WTC11 (cell line): ENCODE measurements at regions not wholly inside any gene's neighbourhood (a gene's known extent, or its start where the extent isn't known, plus 50 kb on each side); places are given as distances from the start of the nearest gene placed in this dataset.

ENCODE experiments used
- ATAC-seq: fragments of 200-7000 bp; cut with Tn5 transposase; 2 replicates; pipeline ENCODE4 v1.10.0; 2021; ENCODE audit warnings: mild to moderate bottlenecking, moderate library complexity
- CTCF ChIA-PET: fragments of 300-600 bp; sonication (Branson Sonifier 250); formaldehyde crosslinking; loops from one replicate; lab custom pipeline; 2021; ENCODE audit warnings: antibody characterized with exemption; lab: Charles Lee
- POLR2A ChIA-PET: fragments of 350-600 bp; sonication (Branson Sonifier 250); formaldehyde crosslinking; loops from one replicate; lab custom pipeline; 2021; ENCODE audit warnings: antibody characterized with exemption; lab: Charles Lee
- DNase-seq: peaks from one replicate; pipeline ENCODE4 v3.0.0; 2021; ENCODE audit warnings: low spot score
- H3K27ac Mint-ChIP-seq: 2 replicates; pipeline ENCODE4 v1.8.0; 2021; ENCODE audit warnings: mixed read lengths
- H3K27me3 Mint-ChIP-seq: 2 replicates; pipeline ENCODE4 v1.8.0; 2021; ENCODE audit warnings: low read depth, mild to moderate bottlenecking, moderate library complexity, mixed read lengths
- H3K36me3 Mint-ChIP-seq: 2 replicates; pipeline ENCODE4 v1.8.0; 2021; ENCODE audit warnings: mixed read lengths
- H3K4me1 Mint-ChIP-seq: 2 replicates; pipeline ENCODE4 v1.8.0; 2022; ENCODE audit warnings: mixed read lengths
- H3K4me3 Mint-ChIP-seq: 2 replicates; pipeline ENCODE4 v1.8.0; 2021; ENCODE audit warnings: mild to moderate bottlenecking, moderate library complexity, mixed read lengths
- H3K9me3 Mint-ChIP-seq: 2 replicates; pipeline ENCODE4 v1.8.0; 2021; ENCODE audit warnings: mixed read lengths
- FOXK1 ChIP-seq: sonication (generic); formaldehyde crosslinking; IDR thresholded peaks from 2 replicates; pipeline ENCODE4 v1.8.0; 2022; ENCODE audit warnings: mild to moderate bottlenecking, moderate library complexity, missing genetic modification reagents
- HMGA2 ChIP-seq: fragments of 250-450 bp; sonication (Bioruptor Pico); IDR thresholded peaks from 2 replicates; pipeline ENCODE4 v1.4.0; 2021; ENCODE audit warnings: mild to moderate bottlenecking, moderate library complexity
- JAZF1 ChIP-seq: fragments of 250-450 bp; sonication (Bioruptor Pico); IDR thresholded peaks from 2 replicates; pipeline ENCODE4 v1.9.0; 2021; ENCODE audit warnings: moderate library complexity, mild to moderate bottlenecking, inconsistent platforms
- JUN ChIP-seq: sonication (generic); formaldehyde crosslinking; IDR thresholded peaks from 2 replicates; pipeline ENCODE4 v1.8.0; 2023; ENCODE audit warnings: mild to moderate bottlenecking, missing genetic modification reagents
- KAT7 ChIP-seq: sonication (generic); formaldehyde crosslinking; IDR thresholded peaks from 2 replicates; pipeline ENCODE4 v1.8.1; 2023; ENCODE audit warnings: missing genetic modification reagents, mild to moderate bottlenecking, borderline replicate concordance
- MXD4 ChIP-seq: fragments of 250-450 bp; sonication (Bioruptor Pico); IDR thresholded peaks from 2 replicates; pipeline ENCODE4 v1.8.0; 2021; ENCODE audit warnings: mild to moderate bottlenecking, moderate library complexity, borderline replicate concordance
- NFATC4 ChIP-seq: fragments of 250-450 bp; sonication (Bioruptor Pico); IDR thresholded peaks from 2 replicates; pipeline ENCODE4 v1.9.0; 2021; ENCODE audit warnings: mild to moderate bottlenecking
- NFE2L1 ChIP-seq: sonication (generic); formaldehyde crosslinking; IDR thresholded peaks from 2 replicates; pipeline ENCODE4 v1.8.1; 2023; ENCODE audit warnings: missing genetic modification reagents
- NR2C2 ChIP-seq: sonication (generic); formaldehyde crosslinking; IDR thresholded peaks from 2 replicates; pipeline ENCODE4 v1.8.0; 2022; ENCODE audit warnings: mild to moderate bottlenecking, missing genetic modification reagents
- NR3C1 ChIP-seq: sonication (generic); formaldehyde crosslinking; conservative IDR thresholded peaks from 2 replicates; pipeline ENCODE4 v1.8.1; 2023; ENCODE audit warnings: low read depth, mild to moderate bottlenecking, missing genetic modification reagents
- SP1 ChIP-seq: sonication (generic); formaldehyde crosslinking; conservative IDR thresholded peaks from 2 replicates; pipeline ENCODE4 v1.8.1; 2022; ENCODE audit warnings: missing genetic modification reagents
- TEAD1 ChIP-seq: sonication (generic); formaldehyde crosslinking; IDR thresholded peaks from 2 replicates; pipeline ENCODE4 v1.8.0; 2022; ENCODE audit warnings: mild to moderate bottlenecking, missing genetic modification reagents
- TEAD4 ChIP-seq: sonication (generic); formaldehyde crosslinking; IDR thresholded peaks from 2 replicates; pipeline ENCODE4 v1.8.0; 2022; ENCODE audit warnings: mild to moderate bottlenecking, missing genetic modification reagents
- ZNF317 ChIP-seq: sonication (generic); formaldehyde crosslinking; IDR thresholded peaks from 2 replicates; pipeline ENCODE4 v1.8.1; 2023; ENCODE audit warnings: low read depth, mild to moderate bottlenecking, moderate library complexity, missing genetic modification reagents, borderline replicate concordance
- ZNF396 ChIP-seq: fragments of 250-450 bp; sonication (Bioruptor Pico); IDR thresholded peaks from 2 replicates; pipeline ENCODE4 v1.8.0; 2021; ENCODE audit warnings: mild to moderate bottlenecking, moderate library complexity, borderline replicate concordance
- ZNF416 ChIP-seq: fragments of 250-450 bp; sonication (Bioruptor Pico); IDR thresholded peaks from 2 replicates; pipeline ENCODE4 v1.9.0; 2021; ENCODE audit warnings: mild to moderate bottlenecking, inconsistent platforms
- ZNF423 ChIP-seq: fragments of 250-450 bp; sonication (Bioruptor Pico); IDR thresholded peaks from 2 replicates; pipeline ENCODE4 v2.1.2; 2022; ENCODE audit warnings: mild to moderate bottlenecking, moderate library complexity
- ZNF671 ChIP-seq: fragments of 250-450 bp; sonication (Bioruptor Pico); IDR thresholded peaks from 2 replicates; pipeline ENCODE4 v1.8.0; 2021; ENCODE audit warnings: mild to moderate bottlenecking
- TF ChIP-seq, protein P1 (sequence below): sonication (generic); formaldehyde crosslinking; IDR thresholded peaks from 2 replicates; pipeline ENCODE4 v1.8.1; 2023; ENCODE audit warnings: mild to moderate bottlenecking, missing genetic modification reagents, borderline replicate concordance
- TF ChIP-seq, protein P2 (sequence below): sonication (generic); formaldehyde crosslinking; IDR thresholded peaks from 2 replicates; pipeline ENCODE4 v1.8.1; 2022; ENCODE audit warnings: mild to moderate bottlenecking, moderate library complexity, missing genetic modification reagents
- TF ChIP-seq, protein P3 (sequence below): sonication (generic); formaldehyde crosslinking; IDR thresholded peaks from 2 replicates; pipeline ENCODE4 v1.8.0; 2022; ENCODE audit warnings: missing genetic modification reagents
- TF ChIP-seq, protein P4 (sequence below): fragments of 250-450 bp; sonication (Bioruptor Pico); IDR thresholded peaks from 2 replicates; pipeline ENCODE4 v1.8.0; 2021; ENCODE audit warnings: mild to moderate bottlenecking

GRCh38 chr15:31870328-31871165 is 159.8 kb upstream of the CHRNA7 start, which contains the start of gene OTUD7A:
OTUD7A (minus strand) TSS chr15:31870673.
- Mint-ChIP-seq H3K4me3 (peak within 1 kb of the TSS; percentile 78), H3K4me1 (peaks cover 18% of the 10 kb centered on the region), H3K9me3 (peaks cover 6% of the 10 kb centered on the region), H3K27ac (peak within 1 kb of the TSS; percentile 86), H3K27me3 (peaks cover 20% of the 10 kb centered on the region), H3K36me3 (no peaks in the 10 kb centered on the region)
- peak; percentile 82 for ATAC-seq
- TF ChIP-seq SP1 (CRISPR knock-in tag) (peak; percentile 66; the same call in 1 of the 2 replicates), NFATC4 (no peak), ZNF416 (CRISPR knock-in tag) (no peak), TEAD1 (no peak), ZNF423 (peak; percentile 62; the same call in 1 of the 2 replicates), KAT7 (no peak), JAZF1 (no peak), MXD4 (CRISPR knock-in tag) (no peak), NFE2L1 (no peak), FOXK1 (CRISPR knock-in tag) (no peak), JUN (CRISPR knock-in tag) (no peak), ZNF671 (CRISPR knock-in tag) (no peak), TEAD4 (CRISPR knock-in tag) (no peak)
- TF ChIP-seq, protein P1, sequence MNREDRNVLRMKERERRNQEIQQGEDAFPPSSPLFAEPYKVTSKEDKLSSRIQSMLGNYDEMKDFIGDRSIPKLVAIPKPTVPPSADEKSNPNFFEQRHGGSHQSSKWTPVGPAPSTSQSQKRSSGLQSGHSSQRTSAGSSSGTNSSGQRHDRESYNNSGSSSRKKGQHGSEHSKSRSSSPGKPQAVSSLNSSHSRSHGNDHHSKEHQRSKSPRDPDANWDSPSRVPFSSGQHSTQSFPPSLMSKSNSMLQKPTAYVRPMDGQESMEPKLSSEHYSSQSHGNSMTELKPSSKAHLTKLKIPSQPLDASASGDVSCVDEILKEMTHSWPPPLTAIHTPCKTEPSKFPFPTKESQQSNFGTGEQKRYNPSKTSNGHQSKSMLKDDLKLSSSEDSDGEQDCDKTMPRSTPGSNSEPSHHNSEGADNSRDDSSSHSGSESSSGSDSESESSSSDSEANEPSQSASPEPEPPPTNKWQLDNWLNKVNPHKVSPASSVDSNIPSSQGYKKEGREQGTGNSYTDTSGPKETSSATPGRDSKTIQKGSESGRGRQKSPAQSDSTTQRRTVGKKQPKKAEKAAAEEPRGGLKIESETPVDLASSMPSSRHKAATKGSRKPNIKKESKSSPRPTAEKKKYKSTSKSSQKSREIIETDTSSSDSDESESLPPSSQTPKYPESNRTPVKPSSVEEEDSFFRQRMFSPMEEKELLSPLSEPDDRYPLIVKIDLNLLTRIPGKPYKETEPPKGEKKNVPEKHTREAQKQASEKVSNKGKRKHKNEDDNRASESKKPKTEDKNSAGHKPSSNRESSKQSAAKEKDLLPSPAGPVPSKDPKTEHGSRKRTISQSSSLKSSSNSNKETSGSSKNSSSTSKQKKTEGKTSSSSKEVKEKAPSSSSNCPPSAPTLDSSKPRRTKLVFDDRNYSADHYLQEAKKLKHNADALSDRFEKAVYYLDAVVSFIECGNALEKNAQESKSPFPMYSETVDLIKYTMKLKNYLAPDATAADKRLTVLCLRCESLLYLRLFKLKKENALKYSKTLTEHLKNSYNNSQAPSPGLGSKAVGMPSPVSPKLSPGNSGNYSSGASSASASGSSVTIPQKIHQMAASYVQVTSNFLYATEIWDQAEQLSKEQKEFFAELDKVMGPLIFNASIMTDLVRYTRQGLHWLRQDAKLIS (CRISPR knock-in tag), result no peak
- TF ChIP-seq, protein P2, sequence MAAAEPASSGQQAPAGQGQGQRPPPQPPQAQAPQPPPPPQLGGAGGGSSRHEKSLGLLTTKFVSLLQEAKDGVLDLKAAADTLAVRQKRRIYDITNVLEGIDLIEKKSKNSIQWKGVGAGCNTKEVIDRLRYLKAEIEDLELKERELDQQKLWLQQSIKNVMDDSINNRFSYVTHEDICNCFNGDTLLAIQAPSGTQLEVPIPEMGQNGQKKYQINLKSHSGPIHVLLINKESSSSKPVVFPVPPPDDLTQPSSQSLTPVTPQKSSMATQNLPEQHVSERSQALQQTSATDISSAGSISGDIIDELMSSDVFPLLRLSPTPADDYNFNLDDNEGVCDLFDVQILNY (CRISPR knock-in tag), result 0 out of 2 replicates have a peak, but pooled peaks have one; percentile 53
- ChIA-PET CTCF (interaction anchor here (1.0 to 1.9 kb wide), 3 partner anchors 16 to 159 kb away, joined by 3 to 8 read pairs (median 5); no protein-coding TSS in a partner anchor), POLR2A (no interaction called here)
- peak; percentile 84 for DNase-seq

- no peak for DNase-seq
- peak overlapping the region; percentile 78 for H3K4me3 Mint-ChIP-seq
- peaks cover 9% of the 10 kb centered on the region for H3K9me3 Mint-ChIP-seq
- ChIA-PET POLR2A (no interaction called here), CTCF (interaction anchor here (1.0 to 1.7 kb wide), 3 partner anchors 16 to 158 kb away, joined by 3 to 7 read pairs (median 5); no protein-coding TSS in a partner anchor)
- peaks cover 18% of the 10 kb centered on the region for H3K4me1 Mint-ChIP-seq
- ATAC-seq, result peak; percentile 4; the same call in 1 of the 2 replicates
- TF ChIP-seq TEAD4 (CRISPR knock-in tag) (no peak), ZNF423 (no peak), ZNF396 (CRISPR knock-in tag) (no peak), NR3C1 (CRISPR knock-in tag) (no peak), HMGA2 (CRISPR knock-in tag) (no peak), NR2C2 (CRISPR knock-in tag) (no peak), NFE2L1 (no peak), ZNF317 (CRISPR knock-in tag) (no peak)
- TF ChIP-seq, protein P3, sequence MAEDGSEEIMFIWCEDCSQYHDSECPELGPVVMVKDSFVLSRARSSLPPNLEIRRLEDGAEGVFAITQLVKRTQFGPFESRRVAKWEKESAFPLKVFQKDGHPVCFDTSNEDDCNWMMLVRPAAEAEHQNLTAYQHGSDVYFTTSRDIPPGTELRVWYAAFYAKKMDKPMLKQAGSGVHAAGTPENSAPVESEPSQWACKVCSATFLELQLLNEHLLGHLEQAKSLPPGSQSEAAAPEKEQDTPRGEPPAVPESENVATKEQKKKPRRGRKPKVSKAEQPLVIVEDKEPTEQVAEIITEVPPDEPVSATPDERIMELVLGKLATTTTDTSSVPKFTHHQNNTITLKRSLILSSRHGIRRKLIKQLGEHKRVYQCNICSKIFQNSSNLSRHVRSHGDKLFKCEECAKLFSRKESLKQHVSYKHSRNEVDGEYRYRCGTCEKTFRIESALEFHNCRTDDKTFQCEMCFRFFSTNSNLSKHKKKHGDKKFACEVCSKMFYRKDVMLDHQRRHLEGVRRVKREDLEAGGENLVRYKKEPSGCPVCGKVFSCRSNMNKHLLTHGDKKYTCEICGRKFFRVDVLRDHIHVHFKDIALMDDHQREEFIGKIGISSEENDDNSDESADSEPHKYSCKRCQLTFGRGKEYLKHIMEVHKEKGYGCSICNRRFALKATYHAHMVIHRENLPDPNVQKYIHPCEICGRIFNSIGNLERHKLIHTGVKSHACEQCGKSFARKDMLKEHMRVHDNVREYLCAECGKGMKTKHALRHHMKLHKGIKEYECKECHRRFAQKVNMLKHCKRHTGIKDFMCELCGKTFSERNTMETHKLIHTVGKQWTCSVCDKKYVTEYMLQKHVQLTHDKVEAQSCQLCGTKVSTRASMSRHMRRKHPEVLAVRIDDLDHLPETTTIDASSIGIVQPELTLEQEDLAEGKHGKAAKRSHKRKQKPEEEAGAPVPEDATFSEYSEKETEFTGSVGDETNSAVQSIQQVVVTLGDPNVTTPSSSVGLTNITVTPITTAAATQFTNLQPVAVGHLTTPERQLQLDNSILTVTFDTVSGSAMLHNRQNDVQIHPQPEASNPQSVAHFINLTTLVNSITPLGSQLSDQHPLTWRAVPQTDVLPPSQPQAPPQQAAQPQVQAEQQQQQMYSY (CRISPR knock-in tag), result no peak
- TF ChIP-seq, protein P4, sequence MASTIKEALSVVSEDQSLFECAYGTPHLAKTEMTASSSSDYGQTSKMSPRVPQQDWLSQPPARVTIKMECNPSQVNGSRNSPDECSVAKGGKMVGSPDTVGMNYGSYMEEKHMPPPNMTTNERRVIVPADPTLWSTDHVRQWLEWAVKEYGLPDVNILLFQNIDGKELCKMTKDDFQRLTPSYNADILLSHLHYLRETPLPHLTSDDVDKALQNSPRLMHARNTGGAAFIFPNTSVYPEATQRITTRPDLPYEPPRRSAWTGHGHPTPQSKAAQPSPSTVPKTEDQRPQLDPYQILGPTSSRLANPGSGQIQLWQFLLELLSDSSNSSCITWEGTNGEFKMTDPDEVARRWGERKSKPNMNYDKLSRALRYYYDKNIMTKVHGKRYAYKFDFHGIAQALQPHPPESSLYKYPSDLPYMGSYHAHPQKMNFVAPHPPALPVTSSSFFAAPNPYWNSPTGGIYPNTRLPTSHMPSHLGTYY (CRISPR knock-in tag), result no peak
- peak overlapping the region; percentile 86 for H3K27ac Mint-ChIP-seq
- 0 out of 2 replicates have a peak, but pooled peaks cover 2% of the 10 kb centered on the region for H3K36me3 Mint-ChIP-seq
- H3K27me3 Mint-ChIP-seq, result peaks cover 20% of the 10 kb centered on the region
Measured at GRCh38 chr15:31871166-31871886, 159.0 kb upstream of the CHRNA7 start.
